ENCODE measurements at regions not wholly inside any gene's neighbourhood (a gene's known extent, or its start where the extent isn't known, plus 50 kb on each side); places are given as distances from the start of the nearest gene placed in this dataset.

DNA sequence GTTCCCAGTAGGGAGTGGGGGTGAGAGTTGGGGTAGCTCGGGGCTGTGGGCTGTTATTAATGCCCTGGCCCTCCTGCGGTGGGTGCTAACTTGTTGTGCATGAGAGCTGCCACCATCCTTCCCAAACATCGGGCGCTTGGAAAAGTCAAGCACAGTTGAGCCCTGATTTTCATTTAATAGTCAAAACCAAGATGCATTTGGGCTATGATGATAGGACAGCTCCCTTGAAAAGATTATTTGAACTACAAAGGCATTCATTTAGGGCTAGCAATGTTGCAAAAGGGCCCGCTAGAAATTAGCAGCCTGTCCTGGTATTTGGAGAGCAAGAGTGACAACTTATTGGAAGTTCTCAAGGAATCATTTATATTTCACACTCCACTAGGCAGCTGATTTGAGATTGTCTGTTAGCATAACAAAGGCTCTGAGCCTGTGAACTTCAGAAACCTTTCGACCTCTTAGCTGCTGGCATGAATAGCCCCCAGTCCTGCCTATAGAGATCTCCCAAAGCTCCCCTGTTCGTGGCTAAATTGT is 128.2 kb upstream of the TMEM161B start:
- H3K9ac ChIP-seq (ENCODE audit: low read depth in 1 of 2, low read length in 2 of 2), result no peak overlapping the region

DNA sequence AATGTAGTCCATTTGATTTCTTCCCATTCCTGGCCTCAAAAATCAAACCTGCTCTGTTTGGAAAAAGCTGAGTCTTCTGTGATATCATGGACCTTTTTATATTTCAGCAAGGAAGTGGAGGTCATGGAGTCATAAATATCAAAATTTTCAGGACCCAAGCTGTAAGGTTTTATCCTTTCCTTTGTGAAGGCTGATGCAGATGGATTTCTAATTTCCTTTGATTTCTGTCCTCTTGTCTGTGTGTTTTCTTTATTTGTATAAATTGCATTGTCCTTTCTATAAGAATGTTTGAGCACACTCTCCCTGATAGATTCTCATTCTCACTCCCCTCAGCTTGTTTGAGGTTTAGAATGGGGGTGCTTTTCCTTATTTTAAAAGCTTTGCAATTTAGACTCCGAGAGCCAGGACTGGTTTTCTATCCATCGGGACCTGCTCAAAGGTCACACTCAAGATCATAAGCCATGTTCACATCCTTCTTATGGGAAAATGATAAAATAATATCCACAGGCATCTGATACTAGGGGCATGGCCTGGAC is 127.4 kb upstream of the TMEM161B start:
- Histone ChIP-seq H3K9me3 (ENCODE audit: control insufficient read depth in 4 of 4, low read length in 3 of 4) (no peaks in the 10 kb centered on the region), H3K9ac (ENCODE audit: low read depth in 1 of 2, low read length in 2 of 2) (no peak overlapping the region), H3K4me1 (ENCODE audit: control insufficient read depth in 4 of 4, insufficient read depth in 4 of 4, low read length in 3 of 4) (no peaks in the 10 kb centered on the region), H3K4me3 (ENCODE audit: low read depth in 1 of 3, low read length in 3 of 3) (no peak overlapping the region), H3K27me3 (ENCODE audit: control insufficient read depth in 4 of 4, insufficient read depth in 4 of 4, low read length in 3 of 4) (no peaks in the 10 kb centered on the region), H3K27ac (ENCODE audit: low read depth in 1 of 2, low read length in 2 of 2) (no peak overlapping the region), H3K36me3 (ENCODE audit: control insufficient read depth in 4 of 4, insufficient read depth in 3 of 4, low read depth in 1 of 4, low read length in 3 of 4) (no peaks in the 10 kb centered on the region)
- no peak for DNase-seq (ENCODE audit: low spot score)
- no peak for TF ChIP-seq GABPA (IDR thresholded peaks at IDR 0.05 in 1 of 2, conservative IDR thresholded peaks at IDR 0.05 in 1 of 2)
- TF ChIP-seq, protein P1, sequence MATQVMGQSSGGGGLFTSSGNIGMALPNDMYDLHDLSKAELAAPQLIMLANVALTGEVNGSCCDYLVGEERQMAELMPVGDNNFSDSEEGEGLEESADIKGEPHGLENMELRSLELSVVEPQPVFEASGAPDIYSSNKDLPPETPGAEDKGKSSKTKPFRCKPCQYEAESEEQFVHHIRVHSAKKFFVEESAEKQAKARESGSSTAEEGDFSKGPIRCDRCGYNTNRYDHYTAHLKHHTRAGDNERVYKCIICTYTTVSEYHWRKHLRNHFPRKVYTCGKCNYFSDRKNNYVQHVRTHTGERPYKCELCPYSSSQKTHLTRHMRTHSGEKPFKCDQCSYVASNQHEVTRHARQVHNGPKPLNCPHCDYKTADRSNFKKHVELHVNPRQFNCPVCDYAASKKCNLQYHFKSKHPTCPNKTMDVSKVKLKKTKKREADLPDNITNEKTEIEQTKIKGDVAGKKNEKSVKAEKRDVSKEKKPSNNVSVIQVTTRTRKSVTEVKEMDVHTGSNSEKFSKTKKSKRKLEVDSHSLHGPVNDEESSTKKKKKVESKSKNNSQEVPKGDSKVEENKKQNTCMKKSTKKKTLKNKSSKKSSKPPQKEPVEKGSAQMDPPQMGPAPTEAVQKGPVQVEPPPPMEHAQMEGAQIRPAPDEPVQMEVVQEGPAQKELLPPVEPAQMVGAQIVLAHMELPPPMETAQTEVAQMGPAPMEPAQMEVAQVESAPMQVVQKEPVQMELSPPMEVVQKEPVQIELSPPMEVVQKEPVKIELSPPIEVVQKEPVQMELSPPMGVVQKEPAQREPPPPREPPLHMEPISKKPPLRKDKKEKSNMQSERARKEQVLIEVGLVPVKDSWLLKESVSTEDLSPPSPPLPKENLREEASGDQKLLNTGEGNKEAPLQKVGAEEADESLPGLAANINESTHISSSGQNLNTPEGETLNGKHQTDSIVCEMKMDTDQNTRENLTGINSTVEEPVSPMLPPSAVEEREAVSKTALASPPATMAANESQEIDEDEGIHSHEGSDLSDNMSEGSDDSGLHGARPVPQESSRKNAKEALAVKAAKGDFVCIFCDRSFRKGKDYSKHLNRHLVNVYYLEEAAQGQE (IDR thresholded peaks at IDR 0.05), result no peak
- TF ChIP-seq, protein P2, sequence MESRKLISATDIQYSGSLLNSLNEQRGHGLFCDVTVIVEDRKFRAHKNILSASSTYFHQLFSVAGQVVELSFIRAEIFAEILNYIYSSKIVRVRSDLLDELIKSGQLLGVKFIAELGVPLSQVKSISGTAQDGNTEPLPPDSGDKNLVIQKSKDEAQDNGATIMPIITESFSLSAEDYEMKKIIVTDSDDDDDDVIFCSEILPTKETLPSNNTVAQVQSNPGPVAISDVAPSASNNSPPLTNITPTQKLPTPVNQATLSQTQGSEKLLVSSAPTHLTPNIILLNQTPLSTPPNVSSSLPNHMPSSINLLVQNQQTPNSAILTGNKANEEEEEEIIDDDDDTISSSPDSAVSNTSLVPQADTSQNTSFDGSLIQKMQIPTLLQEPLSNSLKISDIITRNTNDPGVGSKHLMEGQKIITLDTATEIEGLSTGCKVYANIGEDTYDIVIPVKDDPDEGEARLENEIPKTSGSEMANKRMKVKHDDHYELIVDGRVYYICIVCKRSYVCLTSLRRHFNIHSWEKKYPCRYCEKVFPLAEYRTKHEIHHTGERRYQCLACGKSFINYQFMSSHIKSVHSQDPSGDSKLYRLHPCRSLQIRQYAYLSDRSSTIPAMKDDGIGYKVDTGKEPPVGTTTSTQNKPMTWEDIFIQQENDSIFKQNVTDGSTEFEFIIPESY (IDR thresholded peaks at IDR 0.05), result no peak
- no peak for TF ChIP-seq NR2F2 (IDR thresholded peaks at IDR 0.05)
- no peak for TF ChIP-seq RXRA (IDR thresholded peaks at IDR 0.05)
- TF ChIP-seq, protein P3, sequence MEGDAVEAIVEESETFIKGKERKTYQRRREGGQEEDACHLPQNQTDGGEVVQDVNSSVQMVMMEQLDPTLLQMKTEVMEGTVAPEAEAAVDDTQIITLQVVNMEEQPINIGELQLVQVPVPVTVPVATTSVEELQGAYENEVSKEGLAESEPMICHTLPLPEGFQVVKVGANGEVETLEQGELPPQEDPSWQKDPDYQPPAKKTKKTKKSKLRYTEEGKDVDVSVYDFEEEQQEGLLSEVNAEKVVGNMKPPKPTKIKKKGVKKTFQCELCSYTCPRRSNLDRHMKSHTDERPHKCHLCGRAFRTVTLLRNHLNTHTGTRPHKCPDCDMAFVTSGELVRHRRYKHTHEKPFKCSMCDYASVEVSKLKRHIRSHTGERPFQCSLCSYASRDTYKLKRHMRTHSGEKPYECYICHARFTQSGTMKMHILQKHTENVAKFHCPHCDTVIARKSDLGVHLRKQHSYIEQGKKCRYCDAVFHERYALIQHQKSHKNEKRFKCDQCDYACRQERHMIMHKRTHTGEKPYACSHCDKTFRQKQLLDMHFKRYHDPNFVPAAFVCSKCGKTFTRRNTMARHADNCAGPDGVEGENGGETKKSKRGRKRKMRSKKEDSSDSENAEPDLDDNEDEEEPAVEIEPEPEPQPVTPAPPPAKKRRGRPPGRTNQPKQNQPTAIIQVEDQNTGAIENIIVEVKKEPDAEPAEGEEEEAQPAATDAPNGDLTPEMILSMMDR (IDR thresholded peaks at IDR 0.05; ENCODE audit: low read depth, low read length, missing input control), result no peak
- no peak for TF ChIP-seq FOXA1 (IDR thresholded peaks at IDR 0.05)
- no peak for TF ChIP-seq RAD21 (IDR thresholded peaks at IDR 0.05)
- 94% methylated on average over 2 of the region's 2 CpGs for WGBS

More for the DNA sequence above, 128.2 kb upstream of the TMEM161B start:
- Histone ChIP-seq H3K4me1 (ENCODE audit: control insufficient read depth in 4 of 4, insufficient read depth in 4 of 4, low read length in 3 of 4) (no peaks in the 10 kb centered on the region), H3K9me3 (ENCODE audit: control insufficient read depth in 4 of 4, low read length in 3 of 4) (no peaks in the 10 kb centered on the region), H3K36me3 (ENCODE audit: control insufficient read depth in 4 of 4, insufficient read depth in 3 of 4, low read depth in 1 of 4, low read length in 3 of 4) (no peaks in the 10 kb centered on the region), H3K4me3 (ENCODE audit: low read depth in 1 of 3, low read length in 3 of 3) (no peak overlapping the region), H3K27me3 (ENCODE audit: control insufficient read depth in 4 of 4, insufficient read depth in 4 of 4, low read length in 3 of 4) (no peaks in the 10 kb centered on the region), H3K27ac (ENCODE audit: low read depth in 1 of 2, low read length in 2 of 2) (no peak overlapping the region)
- 56% methylated on average over 7 of the region's 7 CpGs for WGBS
- TF ChIP-seq, protein P4, sequence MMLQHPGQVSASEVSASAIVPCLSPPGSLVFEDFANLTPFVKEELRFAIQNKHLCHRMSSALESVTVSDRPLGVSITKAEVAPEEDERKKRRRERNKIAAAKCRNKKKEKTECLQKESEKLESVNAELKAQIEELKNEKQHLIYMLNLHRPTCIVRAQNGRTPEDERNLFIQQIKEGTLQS (IDR thresholded peaks at IDR 0.05), result no peak
- TF ChIP-seq HNF4G (IDR thresholded peaks at IDR 0.05) (no peak), YY1 (IDR thresholded peaks at IDR 0.05) (no peak), HNF4A (conservative IDR thresholded peaks at IDR 0.05) (no peak), FOXA2 (IDR thresholded peaks at IDR 0.05) (no peak), TAF1 (conservative IDR thresholded peaks at IDR 0.05) (no peak), RAD21 (IDR thresholded peaks at IDR 0.05) (no peak), EGR1 (IDR thresholded peaks at IDR 0.05; ENCODE audit: low read depth in 2 of 2) (no peak)
- TF ChIP-seq, protein P2 (IDR thresholded peaks at IDR 0.05), result no peak
- TF ChIP-seq, protein P3 (IDR thresholded peaks at IDR 0.05; ENCODE audit: low read depth, low read length, missing input control), result no peak
- DNase-seq (ENCODE audit: low spot score), result no peak
